22Rv1 (cell line): ENCODE measurements at regions not wholly inside any gene's neighbourhood (a gene's known extent, or its start where the extent isn't known, plus 50 kb on each side); places are given as distances from the start of the nearest gene placed in this dataset.

Experiments used
- CTCF ChIP-seq: fragments of 450-650 bp; IDR thresholded peaks from 2 replicates; pipeline ENCODE4 v1.5.1; 2017; ENCODE audit warnings: mild to moderate bottlenecking
- ZFX ChIP-seq: fragments of 450-650 bp; IDR thresholded peaks from 2 replicates; pipeline ENCODE4 v1.6.1; 2017; ENCODE audit warnings: antibody characterized with exemption, borderline replicate concordance

- TF ChIP-seq CTCF (no peak), ZFX (no peak)
Observed at GRCh38 chr4:71162386-71162785, 168.9 kb downstream of the DCK start.
